ENCODE measurements at regions not wholly inside any gene's neighbourhood (a gene's known extent, or its start where the extent isn't known, plus 50 kb on each side); places are given as distances from the start of the nearest gene placed in this dataset.

- H3K4me2 ChIP-seq (ENCODE audit: low read depth, low read length): no peak overlapping the region
- BruUV-seq (replicated peaks): no TSS peak
- H3K36me3 ChIP-seq (ENCODE audit: control insufficient read depth, insufficient read depth, low read length): no peaks in the 10 kb centered on the region
- no peaks in the 10 kb centered on the region for H3K9me3 ChIP-seq (ENCODE audit: control insufficient read depth, insufficient read depth, low read length)
- H3K56ac ChIP-seq (ENCODE audit: extremely low read depth, insufficient read depth, low read length): no peak overlapping the region
- H2BK120ac ChIP-seq (ENCODE audit: low read depth, low read length): no peak overlapping the region
- H2AFZ ChIP-seq (replicated peaks; ENCODE audit: low read length, poor library complexity): no peak overlapping the region
- no peak overlapping the region for H3K14ac ChIP-seq (replicated peaks; ENCODE audit: low read depth, low read length)
- 17% methylated on average over 1 of the region's 3 CpGs; no CpG with 5 or more reads in 1 of the 2 experiments for WGBS, 2 experiments (ENCODE audit: extremely low coverage in 2 of 2, insufficient read length in 1 of 2)
- CTCF ChIA-PET: interaction anchor here (0.6 kb wide), 1 partner anchor 1709 kb away, joined by 3 read pairs; no protein-coding TSS in a partner anchor
- in situ Hi-C loops (cut with MboI; ENCODE audit: low sequenced_read_pairs) (no loop called here), dilution Hi-C loops (cut with HindIII; ENCODE audit: low sequenced_read_pairs, unreplicated experiment) (no loop called here), intact Hi-C loops (cut with micrococcal nuclease) (no loop called here)
- H4K8ac ChIP-seq (ENCODE audit: low read depth in 2 of 2, low read length in 2 of 2): no peak overlapping the region
- H3K79me1 ChIP-seq (ENCODE audit: low read depth in 1 of 2, low read length in 2 of 2): no peaks in the 10 kb centered on the region
- H4K20me1 ChIP-seq (ENCODE audit: insufficient read depth, low read length): no peaks in the 10 kb centered on the region
- no peak overlapping the region for H3K4me3 ChIP-seq (ENCODE audit: insufficient read depth, low read depth, low read length)
- no peak overlapping the region for H4K91ac ChIP-seq (ENCODE audit: insufficient read depth, low read depth, low read length)
- H3K4me1 ChIP-seq (ENCODE audit: control insufficient read depth, insufficient read depth, low read length): no peaks in the 10 kb centered on the region
- no peaks in the 10 kb centered on the region for H3K27me3 ChIP-seq (ENCODE audit: control insufficient read depth, insufficient read depth, low read length)
- no peak overlapping the region for H3K23ac ChIP-seq (ENCODE audit: low read depth, low read length)
- no peak overlapping the region for H3K27ac ChIP-seq (ENCODE audit: insufficient read depth, low read length)
- POLR2A ChIA-PET (ENCODE audit: unreplicated experiment): no interaction called here
- ATAC-seq (ENCODE audit: low read depth) (no peak), DNase-seq (no peak)
- H4K5ac ChIP-seq (ENCODE audit: low read depth, low read length): no peak overlapping the region
- H3K9ac ChIP-seq (ENCODE audit: low read depth, low read length): no peak overlapping the region
- no peak overlapping the region for H2BK5ac ChIP-seq (ENCODE audit: low read depth, low read length, poor library complexity, severe bottlenecking)
- no peak overlapping the region for H2AK5ac ChIP-seq (ENCODE audit: low read depth, low read length)
- no peaks in the 10 kb centered on the region for H3K9me1 ChIP-seq (ENCODE audit: insufficient read depth, low read length)
- no peak overlapping the region for H2BK20ac ChIP-seq (ENCODE audit: low read depth, low read length)
- no peak overlapping the region for H2BK15ac ChIP-seq (ENCODE audit: low read depth, low read length)
- H2AK9ac ChIP-seq (replicated peaks; ENCODE audit: low read depth, low read length, poor library complexity): no peak overlapping the region
- H3K18ac ChIP-seq (ENCODE audit: low read depth, low read length): no peak overlapping the region
- no peak overlapping the region for H3K4ac ChIP-seq (ENCODE audit: low read depth, low read length)
- TF ChIP-seq MAZ (IDR thresholded peaks at IDR 0.05; ENCODE audit: borderline replicate concordance, low read depth, low read length) (no peak), RAD21 (IDR thresholded peaks at IDR 0.05; ENCODE audit: low read length) (no peak), BHLHE40 (IDR thresholded peaks at IDR 0.05; ENCODE audit: low read depth, low read length) (no peak)
Observed at GRCh38 chr4:107468812-107469211, 251.2 kb downstream of the PAPSS1 start.
